HCT116 (cell line): ENCODE measurements at regions not wholly inside any gene's neighbourhood (a gene's known extent, or its start where the extent isn't known, plus 50 kb on each side); places are given as distances from the start of the nearest gene placed in this dataset.

ENCODE experiments used
- CEBPB ChIP-seq: IDR thresholded peaks from 2 replicates; pipeline ENCODE4 v1.6.1; 2012; ENCODE audit warnings: low read depth
- CTCF ChIP-seq, 3 experiments: fragments of 200-600 bp in 1 of 3; sonication (generic) in 1 of 3; IDR thresholded peaks in 2 of 3; conservative IDR thresholded peaks in 1 of 3; 2 replicates each; pipeline ENCODE4 v1.5.1; 2012 to 2017; ENCODE audit warnings: low read depth in 2 of 3, low read length in 2 of 3, antibody characterized with exemption in 1 of 3, borderline replicate concordance in 1 of 3, control low read depth in 1 of 3, mild to moderate bottlenecking in 1 of 3, mixed read lengths in 1 of 3, mixed run types in 1 of 3, moderate library complexity in 1 of 3; ENCODE audit not compliant: insufficient read depth in 1 of 3
- EZH2 ChIP-seq: fragments of 200-600 bp; sonication (generic); IDR thresholded peaks from 2 replicates; pipeline ENCODE4 v1.6.1; 2017; ENCODE audit warnings: antibody characterized with exemption, mixed run types
- EZH2phosphoT487 ChIP-seq: fragments of 200-600 bp; IDR thresholded peaks from 2 replicates; pipeline ENCODE4 v1.6.1; 2018; ENCODE audit warnings: antibody characterized with exemption, borderline replicate concordance
- FOSL1 ChIP-seq: IDR thresholded peaks from 2 replicates; pipeline ENCODE4 v1.6.1; 2012; ENCODE audit warnings: low read depth
- POLR2A ChIP-seq: IDR thresholded peaks from 2 replicates; pipeline ENCODE4 v1.7.0; 2011; ENCODE audit warnings: borderline replicate concordance; ENCODE audit not compliant: insufficient read depth, insufficient read length; ENCODE audit errors: extremely low read depth
- SIN3A ChIP-seq: IDR thresholded peaks from 2 replicates; pipeline ENCODE4 v1.6.1; 2012; ENCODE audit warnings: low read depth
- ZNF274 ChIP-seq: fragments of 200-500 bp; sonication (Bioruptor generic); IDR thresholded peaks from 2 replicates; pipeline ENCODE4 v1.6.1; 2014; ENCODE audit warnings: mild to moderate bottlenecking, low read depth, low read length, inconsistent platforms

DNA sequence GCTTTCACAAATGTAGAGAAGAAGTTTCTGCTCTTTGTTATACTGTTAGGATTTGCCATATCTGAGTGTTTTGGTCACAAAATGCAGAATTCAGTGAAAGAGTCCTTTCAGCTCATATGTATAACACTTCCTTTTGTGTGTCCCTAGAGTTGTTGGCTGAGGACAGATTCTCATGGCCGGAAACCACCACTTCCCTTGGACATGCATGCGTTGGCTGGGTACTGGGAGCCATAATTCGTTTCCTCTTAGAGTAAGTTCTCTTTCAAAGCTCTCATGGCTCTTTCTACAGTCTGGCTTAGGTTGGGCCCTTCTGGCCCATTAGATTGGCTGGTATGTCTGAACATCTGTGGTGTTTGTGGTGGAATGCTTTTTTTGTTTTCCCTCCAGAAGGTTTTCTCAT lies 298.5 kb downstream of the DIPK2A start:
- TF ChIP-seq EZH2 (no peak), ZNF274 (no peak), POLR2A (no peak), CEBPB (no peak), SIN3A (no peak), FOSL1 (no peak), CTCF (IDR thresholded peaks at IDR 0.05 in 2 of 3, conservative IDR thresholded peaks at IDR 0.05 in 1 of 3; ENCODE audit: borderline replicate concordance in 1 of 3, insufficient read depth in 1 of 3, low read depth in 2 of 3, low read length in 2 of 3) (no peak), EZH2phosphoT487 (no peak)
